Astrocyte (in vitro differentiated cells and primary cell): ENCODE measurements at regions not wholly inside any gene's neighbourhood (a gene's known extent, or its start where the extent isn't known, plus 50 kb on each side); places are given as distances from the start of the nearest gene placed in this dataset.

ENCODE experiments used
- DNase-seq: peaks from one replicate; pipeline ENCODE4 v3.0.0-alpha.2; 2010; ENCODE audit warnings: low read depth
- FAIRE-seq: peaks from 2 replicates; lab custom pipeline; 2011; peaks lifted over from hg19 to GRCh38; lab: Jason Lieb, UNC
- H2AFZ ChIP-seq: 2 replicates; pipeline ENCODE4 v1.6.0; 2012; ENCODE audit warnings: low read depth, low read length, inconsistent platforms
- H3K27ac ChIP-seq: 2 replicates; pipeline ENCODE4 v1.5.1; 2011; ENCODE audit warnings: low read depth, low read length, inconsistent platforms
- H3K27me3 ChIP-seq: 2 replicates; pipeline ENCODE4 v1.6.0; 2011; ENCODE audit warnings: low read length, inconsistent platforms; ENCODE audit not compliant: insufficient read depth
- H3K36me3 ChIP-seq: 2 replicates; pipeline ENCODE4 v1.5.1; 2011; ENCODE audit warnings: low read length, inconsistent platforms; ENCODE audit not compliant: insufficient read depth
- H3K4me1 ChIP-seq: 2 replicates; pipeline ENCODE4 v1.5.1; 2011; ENCODE audit warnings: low read length, inconsistent platforms; ENCODE audit not compliant: insufficient read depth
- H3K4me2 ChIP-seq: 2 replicates; pipeline ENCODE4 v1.6.0; 2012; ENCODE audit warnings: low read length, inconsistent platforms
- H3K4me3 ChIP-seq: 2 replicates; pipeline ENCODE4 v1.5.1; 2011; ENCODE audit warnings: low read depth, mild to moderate bottlenecking, low read length, inconsistent platforms; ENCODE audit not compliant: insufficient read depth
- H3K79me2 ChIP-seq: 2 replicates; pipeline ENCODE4 v1.6.0; 2012; ENCODE audit warnings: mild to moderate bottlenecking, low read length, inconsistent platforms; ENCODE audit not compliant: insufficient read depth
- H3K9ac ChIP-seq: 2 replicates; pipeline ENCODE4 v1.6.0; 2012; ENCODE audit warnings: mild to moderate bottlenecking, low read length, inconsistent platforms
- H3K9me3 ChIP-seq: 2 replicates; pipeline ENCODE4 v1.5.1; 2012; ENCODE audit warnings: low read depth, mild to moderate bottlenecking, low read length, inconsistent platforms; ENCODE audit not compliant: insufficient read depth
- H4K20me1 ChIP-seq: 2 replicates; pipeline ENCODE4 v1.6.0; 2012; ENCODE audit warnings: low read length, inconsistent platforms; ENCODE audit not compliant: insufficient read depth
- H3K27ac Mint-ChIP-seq: one replicate; pipeline ENCODE4 v1.8.0; 2021; ENCODE audit warnings: mild to moderate bottlenecking, mixed read lengths; ENCODE audit not compliant: unreplicated experiment
- H3K27me3 Mint-ChIP-seq: one replicate; pipeline ENCODE4 v1.8.0; 2021; ENCODE audit warnings: low read depth, mixed read lengths; ENCODE audit not compliant: unreplicated experiment
- H3K36me3 Mint-ChIP-seq: one replicate; pipeline ENCODE4 v1.8.0; 2021; ENCODE audit warnings: low read depth, mixed read lengths; ENCODE audit not compliant: unreplicated experiment
- H3K4me1 Mint-ChIP-seq: one replicate; pipeline ENCODE4 v1.8.0; 2021; ENCODE audit warnings: low read depth, mixed read lengths; ENCODE audit not compliant: unreplicated experiment
- H3K4me3 Mint-ChIP-seq: one replicate; pipeline ENCODE4 v1.8.0; 2021; ENCODE audit warnings: mild to moderate bottlenecking, moderate library complexity, mixed read lengths; ENCODE audit not compliant: unreplicated experiment
- H3K9me3 Mint-ChIP-seq: one replicate; pipeline ENCODE4 v1.8.0; 2021; ENCODE audit warnings: mild to moderate bottlenecking, mixed read lengths; ENCODE audit not compliant: unreplicated experiment
- EZH2 ChIP-seq: IDR thresholded peaks from 2 replicates; pipeline ENCODE4 v1.6.1; 2012; ENCODE audit warnings: mild to moderate bottlenecking, low read length, inconsistent platforms; ENCODE audit not compliant: insufficient read depth
- TF ChIP-seq, protein P1 (sequence below): IDR thresholded peaks from 2 replicates; pipeline ENCODE4 v1.5.1; 2011; ENCODE audit warnings: low read depth, mild to moderate bottlenecking, inconsistent platforms, low read length, moderate library complexity; ENCODE audit not compliant: insufficient read depth

DNA sequence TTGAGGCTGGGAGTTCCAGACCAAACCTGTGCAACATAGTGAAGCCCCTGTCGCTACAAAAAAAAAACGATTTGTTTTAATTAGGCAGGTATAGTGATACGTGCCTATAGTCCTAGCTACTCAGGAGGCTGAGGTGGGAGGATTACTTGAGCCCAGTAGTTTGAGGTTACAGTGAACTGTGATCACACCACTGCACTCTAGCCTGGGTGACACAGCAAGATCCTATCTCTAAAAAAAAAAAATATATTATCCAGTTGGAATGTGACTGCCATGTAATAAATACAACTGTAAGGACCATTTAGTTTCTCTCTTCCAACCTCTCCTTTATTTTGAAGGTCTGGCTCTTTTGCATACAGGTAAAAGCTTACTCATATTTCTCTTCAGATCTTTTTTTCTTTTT lies 571.5 kb downstream of the UTRN start:
- H3K36me3 ChIP-seq: no peaks in the 10 kb centered on the region
- H3K36me3 Mint-ChIP-seq: no peaks in the 10 kb centered on the region
- no peak overlapping the region for H3K27ac Mint-ChIP-seq
- H3K4me3 ChIP-seq: no peak overlapping the region
- DNase-seq (no peak), FAIRE-seq (no peak)
- no peak overlapping the region for H3K9ac ChIP-seq
- no peaks in the 10 kb centered on the region for H3K9me3 Mint-ChIP-seq
- no peak overlapping the region for H3K27ac ChIP-seq
- no peak overlapping the region for H3K4me2 ChIP-seq
- no peak overlapping the region for H3K4me3 Mint-ChIP-seq
- TF ChIP-seq EZH2: no peak
- TF ChIP-seq, protein P1, sequence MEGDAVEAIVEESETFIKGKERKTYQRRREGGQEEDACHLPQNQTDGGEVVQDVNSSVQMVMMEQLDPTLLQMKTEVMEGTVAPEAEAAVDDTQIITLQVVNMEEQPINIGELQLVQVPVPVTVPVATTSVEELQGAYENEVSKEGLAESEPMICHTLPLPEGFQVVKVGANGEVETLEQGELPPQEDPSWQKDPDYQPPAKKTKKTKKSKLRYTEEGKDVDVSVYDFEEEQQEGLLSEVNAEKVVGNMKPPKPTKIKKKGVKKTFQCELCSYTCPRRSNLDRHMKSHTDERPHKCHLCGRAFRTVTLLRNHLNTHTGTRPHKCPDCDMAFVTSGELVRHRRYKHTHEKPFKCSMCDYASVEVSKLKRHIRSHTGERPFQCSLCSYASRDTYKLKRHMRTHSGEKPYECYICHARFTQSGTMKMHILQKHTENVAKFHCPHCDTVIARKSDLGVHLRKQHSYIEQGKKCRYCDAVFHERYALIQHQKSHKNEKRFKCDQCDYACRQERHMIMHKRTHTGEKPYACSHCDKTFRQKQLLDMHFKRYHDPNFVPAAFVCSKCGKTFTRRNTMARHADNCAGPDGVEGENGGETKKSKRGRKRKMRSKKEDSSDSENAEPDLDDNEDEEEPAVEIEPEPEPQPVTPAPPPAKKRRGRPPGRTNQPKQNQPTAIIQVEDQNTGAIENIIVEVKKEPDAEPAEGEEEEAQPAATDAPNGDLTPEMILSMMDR: no peak
- H3K27me3 Mint-ChIP-seq: no peaks in the 10 kb centered on the region
- H3K4me1 Mint-ChIP-seq: no peaks in the 10 kb centered on the region
- no peaks in the 10 kb centered on the region for H3K9me3 ChIP-seq
- H3K27me3 ChIP-seq: no peaks in the 10 kb centered on the region
- H3K4me1 ChIP-seq: no peaks in the 10 kb centered on the region
- H3K79me2 ChIP-seq: no peaks in the 10 kb centered on the region
- no peak overlapping the region for H2AFZ ChIP-seq
- H4K20me1 ChIP-seq: no peaks in the 10 kb centered on the region

DNA sequence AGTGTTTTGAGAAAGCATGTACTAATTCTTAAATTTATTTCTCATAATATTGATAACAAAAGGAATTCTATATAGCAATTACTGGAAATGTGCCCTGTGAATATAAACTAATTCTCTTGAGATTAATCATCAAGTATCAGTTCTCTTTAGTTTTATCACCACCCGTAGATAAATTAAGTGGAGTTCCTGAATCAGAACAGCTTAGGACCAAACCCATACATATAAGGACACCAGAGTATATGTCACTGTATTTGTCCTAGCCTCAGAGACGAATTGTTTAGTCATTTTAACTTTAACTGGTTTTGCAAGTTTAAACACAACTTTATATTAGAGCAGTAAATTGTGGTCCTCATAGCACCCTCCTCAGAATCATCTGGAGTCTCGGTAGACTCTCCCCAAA lies 572.0 kb downstream of the UTRN start:
- H2AFZ ChIP-seq: no peak overlapping the region
- no peak overlapping the region for H3K4me3 ChIP-seq
- Mint-ChIP-seq H3K27ac (no peak overlapping the region), H3K36me3 (no peaks in the 10 kb centered on the region), H3K4me1 (no peaks in the 10 kb centered on the region), H3K27me3 (no peaks in the 10 kb centered on the region), H3K9me3 (no peaks in the 10 kb centered on the region), H3K4me3 (no peak overlapping the region)
- H3K9me3 ChIP-seq: no peaks in the 10 kb centered on the region
- TF ChIP-seq, protein P1: no peak
- no peak for TF ChIP-seq EZH2
- no peaks in the 10 kb centered on the region for H3K4me1 ChIP-seq
- DNase-seq: no peak
- no peak overlapping the region for H3K4me2 ChIP-seq
- no peak overlapping the region for H3K27ac ChIP-seq
- H3K36me3 ChIP-seq: no peaks in the 10 kb centered on the region
- no peaks in the 10 kb centered on the region for H3K79me2 ChIP-seq
- no peaks in the 10 kb centered on the region for H3K27me3 ChIP-seq
- FAIRE-seq: no peak
- no peak overlapping the region for H3K9ac ChIP-seq
- H4K20me1 ChIP-seq: no peaks in the 10 kb centered on the region

DNA sequence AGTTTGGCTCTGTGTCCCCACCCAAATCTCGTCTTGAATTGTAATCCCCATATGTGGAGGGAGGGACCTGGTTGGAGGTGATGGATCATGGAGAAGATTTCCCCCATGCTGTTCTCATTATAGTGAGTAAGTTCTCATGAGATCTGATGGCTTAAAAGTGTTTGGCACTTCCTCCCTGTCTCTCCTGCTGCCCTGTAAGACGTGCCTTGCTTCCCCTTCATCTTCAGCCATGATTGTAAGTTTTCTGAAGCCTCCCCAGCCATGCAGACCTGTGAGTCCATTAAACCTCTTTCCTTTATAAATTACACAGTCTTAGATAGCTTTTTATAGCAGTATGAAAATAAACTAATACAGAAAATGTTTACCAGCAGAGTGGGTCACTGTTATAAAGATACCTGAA lies 577.6 kb downstream of the UTRN start:
- Mint-ChIP-seq H3K4me3 (no peak overlapping the region), H3K27ac (no peak overlapping the region), H3K4me1 (no peaks in the 10 kb centered on the region), H3K27me3 (no peaks in the 10 kb centered on the region), H3K9me3 (peaks cover 6% of the 10 kb centered on the region), H3K36me3 (no peaks in the 10 kb centered on the region)
- H3K27ac ChIP-seq: no peak overlapping the region
- no peak overlapping the region for H3K4me2 ChIP-seq
- H3K36me3 ChIP-seq: no peaks in the 10 kb centered on the region
- no peaks in the 10 kb centered on the region for H3K79me2 ChIP-seq
- H3K9ac ChIP-seq: no peak overlapping the region
- no peaks in the 10 kb centered on the region for H3K4me1 ChIP-seq
- no peak for TF ChIP-seq EZH2
- TF ChIP-seq, protein P1: no peak
- H3K9me3 ChIP-seq: peaks cover 5% of the 10 kb centered on the region
- H3K27me3 ChIP-seq: no peaks in the 10 kb centered on the region
- no peak for DNase-seq
- H4K20me1 ChIP-seq: no peaks in the 10 kb centered on the region
- no peak for FAIRE-seq
- no peak overlapping the region for H3K4me3 ChIP-seq
- no peak overlapping the region for H2AFZ ChIP-seq
